CD4-positive, alpha-beta memory T cell (primary cell): ENCODE measurements at regions not wholly inside any gene's neighbourhood (a gene's known extent, or its start where the extent isn't known, plus 50 kb on each side); places are given as distances from the start of the nearest gene placed in this dataset.
"Not testable (repeated sequence)": the region's sequence is repeated elsewhere in the genome, so short reads cannot be mapped to it uniquely, and the experiment has no call there.

ENCODE experiments used
- CTCF ChIA-PET: fragments of 350-600 bp; sonication (Branson Sonifier 250); formaldehyde crosslinking; loops from one replicate; lab custom pipeline; 2021; ENCODE audit warnings: inconsistent platforms; ENCODE audit not compliant: partially characterized antibody; lab: Charles Lee
- POLR2A ChIA-PET: fragments of 350-600 bp; sonication (Branson Sonifier 250); formaldehyde crosslinking; loops from one replicate; lab custom pipeline; 2021; ENCODE audit not compliant: partially characterized antibody; lab: Charles Lee
- DNase-seq, 5 donors: peaks; one replicate each; pipeline versions ENCODE4 v3.0.0 to v3.0.0-alpha.2; 2020 to 2022; ENCODE audit warnings: mixed read lengths in 1 of 5
- H3K27ac ChIP-seq: one replicate; pipeline ENCODE4 v1.7.0; 2013; ENCODE audit warnings: low read depth, low read length
- H3K27me3 ChIP-seq: 2 replicates; pipeline ENCODE4 v1.7.0; 2013; ENCODE audit warnings: mild to moderate bottlenecking, low read length, moderate library complexity; ENCODE audit not compliant: insufficient read depth
- H3K36me3 ChIP-seq: 2 replicates; pipeline ENCODE4 v1.7.0; 2013; ENCODE audit warnings: mild to moderate bottlenecking, low read length, moderate library complexity; ENCODE audit not compliant: insufficient read depth
- H3K4me1 ChIP-seq: 2 replicates; pipeline ENCODE4 v1.7.0; 2013; ENCODE audit warnings: mild to moderate bottlenecking, low read length, moderate library complexity; ENCODE audit not compliant: insufficient read depth
- H3K4me3 ChIP-seq, 2 donors: one replicate each; pipeline ENCODE4 v1.7.0; 2013; ENCODE audit warnings: low read length in 2 of 2, mild to moderate bottlenecking in 1 of 2
- H3K9me3 ChIP-seq, 2 donors: one replicate each; pipeline ENCODE4 v1.7.0; 2013; ENCODE audit warnings: low read length in 2 of 2, control low read depth in 1 of 2; ENCODE audit not compliant: control insufficient read depth in 1 of 2
- H3K27ac Mint-ChIP-seq, 7 donors: one replicate each; pipeline ENCODE4 v1.8.0; 2020 to 2021; ENCODE audit warnings: mixed read lengths in 7 of 7, mild to moderate bottlenecking in 6 of 7, inconsistent platforms in 3 of 7, moderate library complexity in 3 of 7
- H3K27me3 Mint-ChIP-seq, 2 donors: one replicate each; pipeline ENCODE4 v1.8.0; 2020 to 2021; ENCODE audit warnings: mixed read lengths in 2 of 2
- H3K36me3 Mint-ChIP-seq, 2 donors: one replicate each; pipeline ENCODE4 v1.8.0; 2020 to 2021; ENCODE audit warnings: mixed read lengths in 2 of 2, inconsistent platforms in 1 of 2, mild to moderate bottlenecking in 1 of 2
- H3K4me1 Mint-ChIP-seq, 4 donors: one replicate each; pipeline ENCODE4 v1.8.0; 2020 to 2021; ENCODE audit warnings: mixed read lengths in 4 of 4, mild to moderate bottlenecking in 1 of 4
- H3K4me3 Mint-ChIP-seq, 8 donors: one replicate each; pipeline ENCODE4 v1.8.0; 2020 to 2021; ENCODE audit warnings: mixed read lengths in 8 of 8, mild to moderate bottlenecking in 7 of 8, moderate library complexity in 6 of 8, inconsistent platforms in 3 of 8
- H3K9me3 Mint-ChIP-seq, 8 donors: one replicate each; pipeline ENCODE4 v1.8.0; 2020 to 2021; ENCODE audit warnings: mixed read lengths in 8 of 8, mild to moderate bottlenecking in 5 of 8, inconsistent platforms in 3 of 8, moderate library complexity in 1 of 8
- intact Hi-C: fragments of 100-400 bp; cut with micrococcal nuclease; formaldehyde crosslinking; loops from one replicate; pipeline ENCODE4 v1.15.1; 2023

GRCh38 chr7:97446361-97446760 lies 285.5 kb upstream of the TAC1 start:
- Histone ChIP-seq H3K27me3 (no peaks in the 10 kb centered on the region), H3K36me3 (no peaks in the 10 kb centered on the region), H3K27ac (no peak overlapping the region), H3K4me3 (no peak overlapping the region), H3K4me1 (no peaks in the 10 kb centered on the region), H3K9me3 (peaks cover 0 to 3% of the 10 kb centered on the region in 2 donors)
- Mint-ChIP-seq H3K9me3 (peaks cover 3 to 31% (median 13%) of the 10 kb centered on the region in 8 donors), H3K4me1 (no peaks in the 10 kb centered on the region), H3K27me3 (peaks cover 0 to 1% of the 10 kb centered on the region in 2 donors), H3K4me3 (no peak overlapping the region), H3K27ac (no peak overlapping the region), H3K36me3 (no peaks in the 10 kb centered on the region)
- intact Hi-C loops: no loop called here
- ChIA-PET CTCF (interaction anchor here (1.6 kb wide), 1 partner anchor 17 kb away, joined by 3 read pairs; no protein-coding TSS in a partner anchor), POLR2A (no interaction called here)
- no peak for DNase-seq

GRCh38 chr7:97449448-97449847 lies 282.4 kb upstream of the TAC1 start:
- H3K4me1 ChIP-seq, H3K4me1 Mint-ChIP-seq, intact Hi-C loops, H3K27me3 Mint-ChIP-seq, H3K9me3 ChIP-seq, CTCF ChIA-PET, H3K36me3 ChIP-seq, H3K27me3 ChIP-seq, H3K27ac ChIP-seq, H3K36me3 Mint-ChIP-seq, H3K27ac Mint-ChIP-seq, DNase-seq, H3K4me3 Mint-ChIP-seq, POLR2A ChIA-PET, H3K4me3 ChIP-seq: not testable (repeated sequence)
- peaks cover 3 to 19% (median 10%) of the 10 kb centered on the region in 8 donors for H3K9me3 Mint-ChIP-seq

- ChIA-PET CTCF (no interaction called here), POLR2A (no interaction called here)
- Histone ChIP-seq H3K36me3 (no peaks in the 10 kb centered on the region), H3K27ac (no peak overlapping the region), H3K27me3 (no peaks in the 10 kb centered on the region), H3K4me3 (no peak overlapping the region), H3K4me1 (no peaks in the 10 kb centered on the region), H3K9me3 (no peaks in the 10 kb centered on the region)
- DNase-seq: no peak
- intact Hi-C loops: no loop called here
- no peaks in the 10 kb centered on the region for H3K4me1 Mint-ChIP-seq
- H3K9me3 Mint-ChIP-seq: peaks cover 3 to 19% (median 10%) of the 10 kb centered on the region in 8 donors
- H3K4me3 Mint-ChIP-seq: no peak overlapping the region
- peak overlapping the region in 1 of 7 donors; percentile 31 for H3K27ac Mint-ChIP-seq
- no peaks in the 10 kb centered on the region for H3K36me3 Mint-ChIP-seq
- H3K27me3 Mint-ChIP-seq: peaks cover 0 to 2% of the 10 kb centered on the region in 2 donors
These were observed 281.4 kb upstream of the TAC1 start for GRCh38 chr7:97450516-97450915.

GRCh38 chr7:97454636-97455035 lies 277.2 kb upstream of the TAC1 start:
- no peak for DNase-seq
- POLR2A ChIA-PET: no interaction called here
- Histone ChIP-seq H3K4me1 (no peaks in the 10 kb centered on the region), H3K27me3 (no peaks in the 10 kb centered on the region), H3K36me3 (no peaks in the 10 kb centered on the region), H3K4me3 (no peak overlapping the region), H3K9me3 (no peaks in the 10 kb centered on the region), H3K27ac (no peak overlapping the region)
- Mint-ChIP-seq H3K27ac (no peak overlapping the region), H3K36me3 (no peaks in the 10 kb centered on the region), H3K4me1 (no peaks in the 10 kb centered on the region), H3K4me3 (no peak overlapping the region), H3K9me3 (peaks cover 2 to 18% (median 7%) of the 10 kb centered on the region in 8 donors), H3K27me3 (peaks cover 0 to 3% of the 10 kb centered on the region in 2 donors)
- intact Hi-C loops: no loop called here
- CTCF ChIA-PET: no interaction called here

GRCh38 chr7:97457054-97457453 lies 274.8 kb upstream of the TAC1 start:
- H3K27ac ChIP-seq: no peak overlapping the region
- CTCF ChIA-PET: no interaction called here
- Mint-ChIP-seq H3K27ac (no peak overlapping the region), H3K4me3 (no peak overlapping the region), H3K36me3 (no peaks in the 10 kb centered on the region), H3K9me3 (peaks cover 2 to 21% (median 13%) of the 10 kb centered on the region in 8 donors), H3K27me3 (peaks cover 0 to 3% of the 10 kb centered on the region in 2 donors), H3K4me1 (no peaks in the 10 kb centered on the region)
- no peaks in the 10 kb centered on the region for H3K9me3 ChIP-seq
- DNase-seq: no peak
- H3K27me3 ChIP-seq: no peaks in the 10 kb centered on the region
- no peak overlapping the region for H3K4me3 ChIP-seq
- POLR2A ChIA-PET: no interaction called here
- intact Hi-C loops: no loop called here
- no peaks in the 10 kb centered on the region for H3K36me3 ChIP-seq
- H3K4me1 ChIP-seq: no peaks in the 10 kb centered on the region

- Histone ChIP-seq H3K9me3 (no peaks in the 10 kb centered on the region), H3K36me3 (no peaks in the 10 kb centered on the region), H3K4me3 (no peak overlapping the region), H3K27ac (no peak overlapping the region), H3K27me3 (no peaks in the 10 kb centered on the region), H3K4me1 (no peaks in the 10 kb centered on the region)
- intact Hi-C loops: no loop called here
- H3K27ac Mint-ChIP-seq: no peak overlapping the region
- ChIA-PET POLR2A (no interaction called here), CTCF (no interaction called here)
- no peak overlapping the region for H3K4me3 Mint-ChIP-seq
- peaks cover 0 to 1% of the 10 kb centered on the region in 2 donors for H3K27me3 Mint-ChIP-seq
- H3K9me3 Mint-ChIP-seq: peaks cover 3 to 25% (median 16%) of the 10 kb centered on the region in 8 donors
- H3K36me3 Mint-ChIP-seq: no peaks in the 10 kb centered on the region
- H3K4me1 Mint-ChIP-seq: no peaks in the 10 kb centered on the region
- no peak for DNase-seq
These were observed 271.5 kb upstream of the TAC1 start for GRCh38 chr7:97460433-97460832.

GRCh38 chr7:97461596-97461995 lies 270.3 kb upstream of the TAC1 start:
- Histone ChIP-seq H3K27me3 (no peaks in the 10 kb centered on the region), H3K27ac (no peak overlapping the region), H3K4me1 (no peaks in the 10 kb centered on the region), H3K4me3 (no peak overlapping the region), H3K36me3 (no peaks in the 10 kb centered on the region), H3K9me3 (no peaks in the 10 kb centered on the region)
- ChIA-PET POLR2A (no interaction called here), CTCF (no interaction called here)
- Mint-ChIP-seq H3K4me1 (no peaks in the 10 kb centered on the region), H3K27me3 (no peaks in the 10 kb centered on the region), H3K36me3 (no peaks in the 10 kb centered on the region), H3K27ac (no peak overlapping the region), H3K9me3 (peaks cover 2 to 25% (median 16%) of the 10 kb centered on the region in 8 donors), H3K4me3 (no peak overlapping the region)
- intact Hi-C loops: no loop called here
- DNase-seq: no peak

- intact Hi-C loops: no loop called here
- no peaks in the 10 kb centered on the region for H3K4me1 Mint-ChIP-seq
- Histone ChIP-seq H3K36me3 (no peaks in the 10 kb centered on the region), H3K9me3 (no peaks in the 10 kb centered on the region), H3K4me1 (no peaks in the 10 kb centered on the region), H3K4me3 (no peak overlapping the region), H3K27ac (no peak overlapping the region), H3K27me3 (no peaks in the 10 kb centered on the region)
- peaks cover 0 to 1% of the 10 kb centered on the region in 2 donors for H3K27me3 Mint-ChIP-seq
- no peaks in the 10 kb centered on the region for H3K36me3 Mint-ChIP-seq
- H3K9me3 Mint-ChIP-seq: peaks cover 2 to 14% (median 9%) of the 10 kb centered on the region in 8 donors
- H3K27ac Mint-ChIP-seq: no peak overlapping the region
- ChIA-PET CTCF (no interaction called here), POLR2A (no interaction called here)
- no peak for DNase-seq
- H3K4me3 Mint-ChIP-seq: no peak overlapping the region
These were observed 265.8 kb upstream of the TAC1 start for GRCh38 chr7:97466071-97466470.
